ENCODE measurements at regions not wholly inside any gene's neighbourhood (a gene's known extent, or its start where the extent isn't known, plus 50 kb on each side); places are given as distances from the start of the nearest gene placed in this dataset.

DNA sequence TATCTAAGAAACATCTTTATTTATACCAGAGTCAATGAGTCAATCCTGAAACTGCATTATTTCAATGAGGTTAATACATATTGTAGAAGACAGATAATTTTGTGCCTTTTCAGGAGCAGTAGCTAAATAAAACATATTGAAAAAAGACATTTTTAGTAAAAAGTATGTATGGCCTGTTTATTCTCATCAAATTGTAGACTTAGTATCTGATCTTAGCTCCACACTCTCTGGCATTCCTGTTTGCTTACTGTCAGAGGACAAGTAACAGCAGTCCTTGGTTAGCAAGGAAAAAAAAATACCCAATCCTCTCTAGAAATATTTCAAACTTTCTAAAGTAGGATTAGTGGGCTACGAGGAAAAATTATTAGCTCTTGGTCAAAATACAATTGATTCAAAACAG, 50.5 kb upstream of the GUCY1A1 start:
- TF ChIP-seq EZH2 (IDR thresholded peaks at IDR 0.05), result no peak
- TF ChIP-seq, protein P1, sequence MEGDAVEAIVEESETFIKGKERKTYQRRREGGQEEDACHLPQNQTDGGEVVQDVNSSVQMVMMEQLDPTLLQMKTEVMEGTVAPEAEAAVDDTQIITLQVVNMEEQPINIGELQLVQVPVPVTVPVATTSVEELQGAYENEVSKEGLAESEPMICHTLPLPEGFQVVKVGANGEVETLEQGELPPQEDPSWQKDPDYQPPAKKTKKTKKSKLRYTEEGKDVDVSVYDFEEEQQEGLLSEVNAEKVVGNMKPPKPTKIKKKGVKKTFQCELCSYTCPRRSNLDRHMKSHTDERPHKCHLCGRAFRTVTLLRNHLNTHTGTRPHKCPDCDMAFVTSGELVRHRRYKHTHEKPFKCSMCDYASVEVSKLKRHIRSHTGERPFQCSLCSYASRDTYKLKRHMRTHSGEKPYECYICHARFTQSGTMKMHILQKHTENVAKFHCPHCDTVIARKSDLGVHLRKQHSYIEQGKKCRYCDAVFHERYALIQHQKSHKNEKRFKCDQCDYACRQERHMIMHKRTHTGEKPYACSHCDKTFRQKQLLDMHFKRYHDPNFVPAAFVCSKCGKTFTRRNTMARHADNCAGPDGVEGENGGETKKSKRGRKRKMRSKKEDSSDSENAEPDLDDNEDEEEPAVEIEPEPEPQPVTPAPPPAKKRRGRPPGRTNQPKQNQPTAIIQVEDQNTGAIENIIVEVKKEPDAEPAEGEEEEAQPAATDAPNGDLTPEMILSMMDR (IDR thresholded peaks at IDR 0.05), result no peak
- no peak for TF ChIP-seq EZH2phosphoT487 (IDR thresholded peaks at IDR 0.05)

All from neural progenitor cell (in vitro differentiated cells).